Hematopoietic multipotent progenitor cell (in vitro differentiated cells): ENCODE measurements at regions not wholly inside any gene's neighbourhood (a gene's known extent, or its start where the extent isn't known, plus 50 kb on each side); places are given as distances from the start of the nearest gene placed in this dataset.

Experiments used
- DNase-seq, 3 donors: peaks; one replicate each; pipeline ENCODE4 v3.0.0-alpha.2; 2011 to 2015; ENCODE audit warnings: low read depth in 2 of 3, low spot score in 2 of 3

GRCh38 chr2:107018366-107018765 is 132.4 kb upstream of the ST6GAL2 start:
- DNase-seq = no peak

- no peak for DNase-seq
Observed at GRCh38 chr2:107020392-107020791, 134.4 kb upstream of the ST6GAL2 start.

- DNase-seq = no peak
Observed at GRCh38 chr2:107024269-107024668, 138.3 kb upstream of the ST6GAL2 start.

GRCh38 chr2:107025291-107025857 is 139.4 kb upstream of the ST6GAL2 start:
- no peak for DNase-seq

GRCh38 chr2:107025869-107026380 is 140.0 kb upstream of the ST6GAL2 start:
- no peak for DNase-seq

GRCh38 chr2:107027205-107027604 is 141.2 kb upstream of the ST6GAL2 start:
- DNase-seq = no peak

GRCh38 chr2:107027810-107028209 is 141.8 kb upstream of the ST6GAL2 start:
- no peak for DNase-seq

GRCh38 chr2:107028661-107029060 is 142.7 kb upstream of the ST6GAL2 start:
- DNase-seq = no peak

GRCh38 chr2:107036293-107036692 is 150.3 kb upstream of the ST6GAL2 start:
- no peak for DNase-seq

- no peak for DNase-seq
Observed at GRCh38 chr2:107062173-107062572, 176.2 kb upstream of the ST6GAL2 start.

GRCh38 chr2:107062599-107063220 is 176.7 kb upstream of the ST6GAL2 start:
- DNase-seq = no peak

- no peak for DNase-seq
Observed at GRCh38 chr2:107063228-107063627, 177.3 kb upstream of the ST6GAL2 start.

- DNase-seq = no peak
Observed at GRCh38 chr2:107064750-107065149, 178.8 kb upstream of the ST6GAL2 start.

GRCh38 chr2:107068069-107068916 is 182.3 kb upstream of the ST6GAL2 start:
- DNase-seq = no peak

- no peak for DNase-seq
Observed at GRCh38 chr2:107069890-107070289, 183.9 kb upstream of the ST6GAL2 start.

- DNase-seq = peak in 1 of 3 donors; percentile 36
Observed at GRCh38 chr2:107072150-107072940, 186.4 kb upstream of the ST6GAL2 start.

GRCh38 chr2:107078584-107078983 is 192.6 kb upstream of the ST6GAL2 start:
- DNase-seq = no peak

- no peak for DNase-seq
Observed at GRCh38 chr2:107086497-107086896, 200.5 kb upstream of the ST6GAL2 start.

- no peak for DNase-seq
Observed at GRCh38 chr2:107088156-107088555, 202.2 kb upstream of the ST6GAL2 start.

GRCh38 chr2:107091163-107091864 is 205.3 kb upstream of the ST6GAL2 start:
- DNase-seq = no peak
